CD1c-positive myeloid dendritic cell (primary cell): ENCODE measurements at regions not wholly inside any gene's neighbourhood (a gene's known extent, or its start where the extent isn't known, plus 50 kb on each side); places are given as distances from the start of the nearest gene placed in this dataset.

Experiments used
- DNase-seq: peaks from one replicate; pipeline ENCODE4 v3.0.0-alpha.2; 2016; ENCODE audit errors: extremely low spot score

DNA sequence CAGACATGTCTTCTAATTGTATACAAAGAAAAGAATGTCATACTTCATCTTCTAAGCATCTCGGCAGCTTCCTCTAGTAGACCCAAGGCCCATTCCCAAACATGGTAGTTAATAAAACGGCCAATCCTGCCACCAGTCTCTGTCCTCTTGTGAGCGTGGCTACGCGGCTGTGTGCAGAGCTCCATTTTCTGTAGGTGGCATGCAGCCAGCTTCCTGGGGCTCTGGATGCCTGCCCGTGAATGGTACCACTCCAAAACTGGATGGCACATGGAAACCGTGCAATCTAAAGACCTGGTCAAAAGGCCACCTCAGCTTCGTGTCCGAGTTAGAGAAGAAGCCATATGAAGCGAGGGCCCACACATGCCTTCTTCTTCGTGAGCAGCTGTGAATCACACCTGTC lies 110.7 kb downstream of the SIPA1L2 start:
- no peak for DNase-seq

DNA sequence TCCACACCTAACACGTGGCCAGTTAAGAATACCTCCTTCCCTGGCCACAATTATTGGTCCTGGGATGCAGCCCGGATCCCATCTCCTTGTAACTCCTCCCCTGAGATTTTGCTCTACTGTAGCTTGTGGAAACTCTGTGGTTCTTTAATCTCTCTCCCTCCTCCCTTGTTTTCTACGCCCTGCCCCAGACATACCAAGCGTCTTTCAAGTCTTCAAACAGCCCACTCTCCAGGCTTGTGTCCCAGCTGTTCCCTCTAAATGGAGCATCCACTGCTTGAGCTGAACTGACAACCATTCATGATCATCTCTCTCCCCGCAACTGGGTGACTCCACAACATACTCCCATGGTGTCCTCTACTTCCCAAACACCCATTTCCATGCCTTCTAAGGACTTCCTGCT lies 111.6 kb downstream of the SIPA1L2 start:
- no peak for DNase-seq

DNA sequence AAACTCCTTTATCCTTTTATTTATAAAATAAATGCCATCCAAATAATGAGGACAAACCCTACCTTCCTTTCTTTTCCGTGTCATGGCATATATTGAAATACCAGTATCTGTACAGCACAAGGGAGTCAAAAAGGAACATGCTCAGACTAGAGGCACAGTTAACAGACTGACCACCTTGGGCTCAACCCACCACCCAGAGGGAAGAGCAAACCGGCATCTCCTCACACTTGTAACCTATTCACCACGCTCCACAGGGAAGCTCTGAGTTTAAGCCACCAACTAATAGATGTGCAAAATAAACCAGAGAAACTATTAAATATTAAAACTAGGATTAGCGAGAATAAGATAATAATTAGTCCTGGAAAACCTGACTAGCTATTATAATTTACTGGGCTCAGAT lies 112.7 kb downstream of the SIPA1L2 start:
- DNase-seq, result no peak

DNA sequence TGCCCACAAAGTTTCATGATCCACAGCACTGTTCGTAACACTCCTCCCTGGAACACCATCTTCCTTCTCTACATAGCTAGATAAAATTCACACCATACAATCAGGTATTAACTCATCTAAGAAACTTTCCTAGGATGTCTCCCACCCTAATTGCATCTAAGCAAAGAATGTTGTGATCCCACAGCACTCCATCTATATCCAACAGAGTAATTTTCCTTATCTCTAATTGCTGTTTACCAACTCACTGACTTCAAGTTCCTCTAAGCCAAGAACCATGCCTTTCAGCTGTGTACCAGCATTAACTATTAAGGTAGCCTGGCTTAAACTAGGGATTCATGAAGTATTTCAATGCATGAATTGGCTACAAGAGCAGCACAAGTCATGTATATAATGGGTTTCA lies 114.2 kb downstream of the SIPA1L2 start:
- no peak for DNase-seq

DNA sequence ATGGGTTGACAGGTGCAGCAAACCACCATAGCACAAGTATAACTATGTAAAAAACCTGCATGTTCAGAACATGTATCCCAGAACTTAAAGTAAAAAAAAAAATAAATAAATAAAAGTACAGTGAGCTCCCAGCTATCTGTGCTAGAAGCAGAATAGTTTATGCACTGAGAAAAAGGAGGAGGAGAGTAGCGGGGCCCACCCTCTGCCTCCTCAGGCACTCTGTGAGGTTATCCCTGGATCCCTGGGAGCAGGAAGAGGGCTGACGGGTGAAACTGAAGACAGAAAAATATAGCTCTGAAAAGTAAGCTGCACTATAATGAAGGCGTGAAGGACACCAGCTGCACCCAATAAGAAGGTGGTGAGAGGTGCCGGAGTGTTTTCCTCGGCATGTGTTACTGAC lies 117.2 kb downstream of the SIPA1L2 start:
- DNase-seq, result no peak

DNA sequence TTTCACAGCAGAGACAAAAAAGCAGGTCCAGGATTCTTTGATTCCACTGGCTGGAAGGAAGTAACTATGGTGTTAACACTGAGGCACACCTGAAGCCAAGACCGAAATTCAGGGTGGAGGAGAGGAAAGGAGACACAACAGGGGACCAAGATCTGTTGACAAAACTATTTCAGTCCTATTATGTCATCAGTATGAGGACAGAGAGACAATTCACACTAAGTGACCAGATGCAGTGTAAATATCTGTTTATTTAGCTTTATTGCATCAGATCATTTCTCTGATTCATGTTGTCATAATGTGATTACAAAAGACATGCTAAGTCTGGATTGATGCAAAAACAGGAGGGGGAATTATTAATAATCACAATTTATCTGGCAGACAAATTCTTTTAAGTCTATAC lies 118.8 kb downstream of the SIPA1L2 start:
- DNase-seq, result no peak

DNA sequence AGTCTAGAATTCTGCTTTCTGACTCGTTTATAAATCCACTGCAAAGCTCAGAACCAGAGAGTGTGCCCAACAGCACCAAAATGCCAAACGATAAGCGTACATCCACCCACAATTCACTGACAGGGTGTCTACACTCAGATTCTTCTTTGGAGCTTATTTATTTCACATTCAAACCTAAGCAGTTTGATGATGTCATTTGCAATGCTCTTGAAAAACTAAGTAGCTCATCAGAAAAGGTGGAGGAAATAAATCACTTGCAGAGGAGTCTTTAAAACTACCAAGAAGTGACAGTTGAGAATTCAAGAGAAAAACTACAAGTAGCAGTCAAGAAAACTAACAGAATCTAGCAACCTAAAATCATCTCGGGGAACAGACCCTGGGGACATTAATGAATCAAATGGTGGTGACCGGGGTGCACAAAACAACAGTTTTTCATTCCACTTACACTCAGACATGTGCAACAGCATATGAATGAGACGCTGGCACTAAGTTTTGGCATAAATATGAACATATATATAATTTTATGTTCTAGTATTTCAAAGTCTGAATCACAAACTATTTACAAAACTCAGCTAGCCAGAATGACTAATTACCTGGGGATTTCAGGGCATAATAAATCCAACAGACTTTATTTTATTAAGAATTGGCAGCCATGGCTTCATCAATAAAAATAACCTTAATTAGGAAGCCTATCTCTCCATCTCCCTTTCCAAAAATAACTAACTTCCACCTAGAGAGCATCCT lies 119.4 kb downstream of the SIPA1L2 start:
- DNase-seq, result no peak

DNA sequence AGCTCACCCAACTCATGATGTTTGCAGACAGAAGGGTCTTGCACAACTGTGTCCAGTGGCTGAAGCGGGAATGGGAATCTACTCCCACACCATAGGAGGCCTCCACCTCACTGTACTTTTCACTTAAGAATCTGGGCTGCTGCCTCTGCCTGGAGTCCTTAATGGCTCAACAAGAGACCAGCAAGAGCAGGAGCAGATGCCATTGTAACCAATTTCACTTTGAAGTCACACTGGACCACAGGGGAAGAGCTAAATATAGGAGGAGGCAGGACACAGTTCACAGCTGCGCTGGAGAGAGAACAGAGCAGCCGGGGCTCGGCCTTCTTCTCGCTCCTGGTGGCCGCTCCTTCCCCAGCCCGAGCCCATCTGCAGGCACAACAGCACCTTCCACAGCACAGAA lies 120.4 kb downstream of the SIPA1L2 start:
- DNase-seq, result no peak

DNA sequence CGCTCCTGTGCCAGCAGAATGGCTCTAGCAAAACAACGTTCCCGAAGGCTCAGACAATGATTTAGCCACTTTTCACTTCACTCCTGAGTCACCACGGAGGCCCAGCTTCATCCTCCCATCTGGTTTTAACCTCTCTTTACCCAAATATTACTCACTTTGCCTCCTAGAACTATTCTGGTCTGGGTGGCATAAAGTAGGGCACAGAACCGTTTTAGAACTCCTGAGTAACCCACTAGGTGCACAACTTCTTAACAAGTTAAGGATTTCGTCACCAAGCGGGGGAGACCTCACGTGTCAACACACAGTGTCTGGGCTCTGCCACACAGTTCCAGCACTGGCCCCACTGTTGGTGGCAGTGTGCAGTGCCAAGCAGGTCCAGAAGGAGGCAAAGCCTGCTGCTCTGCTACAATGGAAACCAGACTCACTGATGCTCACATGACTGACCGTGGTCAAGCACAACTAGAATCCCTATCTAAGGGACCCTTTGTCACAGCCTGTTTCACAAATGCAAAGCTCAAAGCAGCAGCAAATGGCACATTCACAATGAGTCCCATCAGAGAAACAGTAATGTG lies 121.7 kb downstream of the SIPA1L2 start:
- DNase-seq, result no peak

DNA sequence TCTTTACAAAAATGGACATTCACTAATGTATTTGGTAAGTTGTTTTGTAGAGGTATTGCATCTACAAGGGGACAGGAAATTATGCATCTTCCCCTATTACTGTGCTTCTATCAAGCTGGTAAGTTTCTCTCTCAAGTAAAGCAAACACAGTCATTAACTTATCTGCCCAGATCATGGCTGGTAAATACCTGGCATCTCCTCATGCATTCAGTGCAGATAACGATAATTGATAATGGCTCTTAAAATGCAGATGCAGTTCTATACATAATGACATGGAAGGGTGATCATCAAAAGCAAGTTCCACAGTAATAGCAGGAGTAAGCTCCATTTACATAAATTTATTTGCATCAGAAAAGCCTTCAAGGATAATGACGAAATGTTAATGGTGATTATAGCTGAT lies 122.4 kb downstream of the SIPA1L2 start:
- DNase-seq, result no peak

DNA sequence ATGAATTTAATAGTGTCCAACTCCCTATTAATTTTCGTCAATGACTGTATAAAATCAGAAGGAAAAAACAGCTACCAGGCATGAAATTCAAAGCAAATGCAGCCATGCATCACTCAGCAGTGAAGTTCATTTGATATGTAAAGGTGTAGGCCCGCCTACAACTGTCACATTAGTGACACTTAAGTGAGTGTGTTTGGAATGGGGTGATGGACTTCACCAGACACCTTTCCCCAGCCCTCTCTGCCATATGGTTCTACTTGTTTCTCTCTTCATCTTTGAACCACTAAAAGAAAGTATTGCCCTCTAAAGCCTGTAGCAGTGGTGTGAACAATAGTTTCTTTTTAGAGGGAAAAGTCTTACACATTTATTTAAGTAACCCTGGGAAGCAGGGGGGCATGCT lies 124.0 kb downstream of the SIPA1L2 start:
- no peak for DNase-seq

DNA sequence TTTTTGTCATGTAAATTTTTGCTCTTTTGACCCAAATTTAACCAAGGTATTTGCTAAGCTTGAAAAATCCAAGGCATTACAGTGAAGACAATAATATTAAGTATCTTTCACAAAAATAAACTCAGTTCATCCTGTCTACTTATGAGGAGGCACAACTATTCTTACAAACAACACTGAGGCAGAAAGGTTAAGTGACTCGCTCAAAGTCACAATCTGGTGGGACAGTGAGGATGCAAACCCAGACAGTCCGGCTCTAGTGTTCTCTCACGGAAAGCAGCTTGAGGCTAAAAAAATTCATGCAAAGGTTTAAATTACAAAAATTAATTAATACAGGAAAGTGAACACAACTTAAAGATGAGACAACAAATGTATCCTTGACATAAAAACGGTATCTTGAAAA lies 125.3 kb downstream of the SIPA1L2 start:
- DNase-seq, result no peak

DNA sequence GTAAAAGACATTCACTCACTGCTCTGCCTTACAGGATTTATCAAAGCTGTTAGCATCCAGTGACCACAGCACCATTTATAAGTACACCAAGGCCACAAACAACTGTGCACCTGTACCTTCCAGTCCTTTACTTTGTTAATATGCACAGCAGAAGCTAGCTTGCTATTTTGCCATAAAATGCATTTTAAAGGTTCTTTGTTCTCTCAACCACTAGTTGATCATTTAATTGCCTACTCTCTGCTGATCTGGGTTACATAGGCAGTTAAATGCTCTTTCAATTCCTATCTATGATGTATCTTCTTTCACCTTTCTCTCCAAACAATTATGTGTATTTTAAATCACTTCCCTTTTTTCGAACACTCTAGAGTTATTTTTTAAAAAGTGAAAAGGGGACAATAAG lies 126.4 kb downstream of the SIPA1L2 start:
- no peak for DNase-seq

DNA sequence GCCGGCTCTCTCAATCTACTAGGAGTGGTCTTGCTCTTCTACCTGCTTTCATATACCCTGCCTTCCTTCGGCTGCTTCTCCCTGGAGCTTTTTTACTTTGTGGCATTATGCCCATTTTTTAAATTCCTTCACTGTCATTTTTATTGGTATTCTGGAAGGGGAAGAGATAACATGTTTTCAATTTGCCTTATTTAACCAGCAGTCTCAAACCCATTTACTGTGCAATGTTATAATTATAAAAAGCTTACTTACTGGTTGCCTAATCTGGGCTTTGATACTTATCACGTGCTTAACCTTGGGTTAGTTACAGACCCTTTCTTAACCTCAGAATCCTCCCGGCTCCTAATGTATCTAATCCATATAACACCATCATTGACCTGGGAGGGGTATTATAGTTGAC lies 128.1 kb downstream of the SIPA1L2 start:
- no peak for DNase-seq

DNA sequence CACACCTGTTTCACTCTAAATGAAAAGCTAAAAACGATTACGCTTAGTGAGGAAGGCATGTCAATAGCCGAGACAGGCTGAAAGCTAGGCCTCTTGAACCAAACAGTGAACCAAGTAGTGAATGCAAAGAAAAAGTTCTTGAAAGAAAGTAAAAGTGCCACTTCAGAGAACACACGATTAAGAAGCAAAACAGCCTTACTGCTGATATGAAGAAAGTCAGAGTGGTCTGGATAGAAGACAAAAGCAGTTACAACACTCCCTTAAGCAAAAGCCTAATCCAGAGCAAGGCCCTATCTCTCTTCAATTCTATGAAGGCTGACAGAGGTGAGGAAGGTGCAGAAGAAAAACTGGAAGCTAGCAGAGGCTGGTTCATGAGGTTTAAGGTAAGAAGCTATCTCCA lies 130.7 kb downstream of the SIPA1L2 start:
- DNase-seq, result no peak

DNA sequence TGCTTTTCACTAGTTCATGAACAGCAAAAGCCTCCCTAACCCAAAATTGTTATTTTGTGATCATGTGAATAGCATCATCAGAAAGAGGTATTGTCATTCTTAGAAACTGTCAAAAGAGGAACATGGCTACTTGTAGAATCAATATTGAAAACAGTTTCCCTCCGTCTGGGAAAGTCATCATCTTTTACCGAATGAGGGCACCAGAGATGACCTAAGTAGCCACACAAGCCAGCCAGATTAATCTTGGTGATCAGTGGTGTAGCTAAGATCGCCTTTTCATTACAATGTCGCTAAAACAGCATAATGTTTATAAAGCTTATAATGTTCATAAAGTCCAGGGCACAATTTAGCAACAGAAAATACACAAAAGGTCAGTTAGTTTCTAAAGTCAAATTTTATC lies 136.1 kb downstream of the SIPA1L2 start:
- DNase-seq, result no peak

DNA sequence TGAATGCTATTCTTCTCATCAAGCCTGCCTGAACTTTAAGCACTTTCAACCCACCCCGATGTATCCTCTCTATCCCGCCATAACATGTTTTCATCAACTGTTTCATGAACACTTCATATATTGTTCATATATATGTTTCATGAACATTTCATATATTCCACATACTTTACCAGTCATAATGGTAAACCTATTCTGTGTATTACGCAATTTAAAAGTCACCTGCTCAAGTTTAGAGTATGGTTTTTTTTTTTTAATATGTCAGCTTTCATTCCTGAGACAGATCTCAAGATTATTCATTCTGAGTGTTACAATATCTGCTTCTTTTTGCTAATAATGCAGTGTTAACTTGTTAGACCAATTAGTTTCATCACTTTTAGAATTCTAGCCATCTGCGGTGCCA lies 140.7 kb downstream of the SIPA1L2 start:
- no peak for DNase-seq

DNA sequence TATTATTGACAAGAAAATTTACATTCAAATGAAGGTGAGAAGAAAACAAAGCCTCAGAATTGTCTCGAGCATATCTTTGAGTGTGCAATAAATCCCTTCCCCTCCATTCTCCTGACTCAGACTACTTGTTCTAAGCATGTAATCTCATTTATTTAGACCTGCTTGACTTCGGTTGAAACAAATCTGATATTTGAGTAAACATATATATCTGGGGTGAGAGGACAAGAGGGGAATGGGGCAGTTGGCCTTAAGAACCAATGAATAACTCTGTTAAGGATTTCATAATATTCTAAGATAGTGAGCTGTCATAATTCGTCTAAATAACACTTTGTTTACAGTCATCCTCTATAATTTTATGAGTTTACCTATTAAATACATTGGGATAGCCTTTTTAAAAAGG lies 142.7 kb downstream of the SIPA1L2 start:
- no peak for DNase-seq

DNA sequence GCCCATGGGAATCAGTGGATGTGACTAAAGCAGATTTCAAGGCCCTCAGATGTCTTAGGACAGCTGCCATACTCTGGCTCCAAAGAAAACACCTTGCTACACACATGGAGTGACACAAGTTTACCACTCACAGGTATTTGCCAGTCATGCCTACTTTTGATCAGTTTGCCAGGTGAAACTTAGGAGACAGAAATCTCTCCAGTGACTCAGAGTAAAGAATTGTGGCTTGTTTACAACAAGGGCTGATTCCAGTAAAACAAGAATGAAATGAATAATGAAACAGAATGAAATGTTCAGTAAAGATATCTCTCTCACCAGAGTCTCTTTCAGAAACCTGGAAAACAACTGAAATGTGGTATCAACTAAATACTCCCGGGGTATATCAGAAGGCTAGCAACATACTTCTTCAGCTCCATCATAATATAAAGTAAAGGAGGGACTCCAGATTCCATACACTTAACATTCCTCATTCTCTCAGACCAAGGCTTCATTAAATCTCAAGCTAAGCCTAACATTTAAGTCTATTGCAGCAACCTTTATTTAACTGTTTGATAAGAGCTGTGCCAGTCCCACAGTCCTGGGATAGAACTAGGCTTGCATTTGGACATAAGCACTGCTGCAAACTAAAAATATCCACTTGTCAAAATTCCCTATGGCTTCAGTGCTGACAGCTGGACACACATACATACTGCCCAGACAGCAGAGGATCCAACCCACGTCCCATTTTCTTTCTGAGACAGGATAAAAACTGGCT lies 143.3 kb downstream of the SIPA1L2 start:
- DNase-seq, result no peak

DNA sequence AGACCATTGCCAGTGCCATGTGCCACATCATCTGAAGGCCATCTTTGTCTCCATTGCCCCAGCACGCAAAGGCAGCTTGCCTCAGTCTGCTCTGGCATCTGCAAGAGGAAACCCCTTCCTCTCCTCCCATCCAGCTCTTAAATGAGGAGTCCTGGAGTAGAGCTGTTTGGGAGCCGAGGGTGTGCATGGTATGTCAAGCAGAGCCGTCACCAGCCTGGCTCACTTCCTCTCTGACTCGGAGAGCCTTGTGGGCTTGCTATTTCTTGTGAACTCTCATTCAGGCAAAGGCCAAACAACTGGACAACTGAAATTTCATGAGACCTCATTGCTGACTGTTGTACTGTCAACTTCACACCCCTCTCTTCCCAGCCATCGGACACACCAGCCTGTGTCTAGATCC lies 143.9 kb downstream of the SIPA1L2 start:
- no peak for DNase-seq

DNA sequence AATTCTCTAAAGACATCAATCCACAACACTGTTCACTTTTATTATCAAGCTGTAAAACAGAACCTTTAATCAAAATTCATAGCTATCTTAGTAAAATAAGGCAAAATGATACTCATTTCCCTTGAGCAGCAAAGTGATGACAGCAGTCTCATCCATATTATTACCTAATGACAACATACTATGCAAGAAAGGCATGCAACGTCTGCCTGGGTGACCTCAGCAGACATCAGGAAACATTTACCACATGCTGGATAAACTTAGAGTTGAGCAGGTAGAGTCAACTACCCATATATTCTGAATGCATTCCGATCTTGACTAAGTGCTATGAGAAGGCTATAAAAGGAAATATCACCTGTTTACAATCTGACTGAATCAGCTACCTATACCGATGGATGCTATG lies 145.1 kb downstream of the SIPA1L2 start:
- no peak for DNase-seq

DNA sequence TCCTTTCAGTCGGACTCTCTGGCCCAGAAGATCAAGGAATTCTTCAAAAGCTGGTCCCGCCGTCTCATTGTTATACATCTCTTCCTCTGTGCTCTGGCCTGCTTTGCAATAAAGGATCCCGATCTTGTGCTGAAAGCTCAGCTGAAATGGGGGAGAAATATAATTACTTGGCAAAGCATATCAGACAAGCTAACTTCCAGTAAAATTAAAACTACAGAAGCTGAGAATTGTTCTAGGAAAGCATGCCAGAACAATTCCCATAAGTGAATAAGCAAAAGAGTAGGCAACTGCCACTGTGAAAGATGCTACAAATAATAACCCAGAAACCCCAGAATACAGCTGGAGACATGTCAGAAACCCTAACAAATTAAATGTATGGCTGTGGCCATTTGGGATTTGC lies 146.1 kb downstream of the SIPA1L2 start:
- no peak for DNase-seq

DNA sequence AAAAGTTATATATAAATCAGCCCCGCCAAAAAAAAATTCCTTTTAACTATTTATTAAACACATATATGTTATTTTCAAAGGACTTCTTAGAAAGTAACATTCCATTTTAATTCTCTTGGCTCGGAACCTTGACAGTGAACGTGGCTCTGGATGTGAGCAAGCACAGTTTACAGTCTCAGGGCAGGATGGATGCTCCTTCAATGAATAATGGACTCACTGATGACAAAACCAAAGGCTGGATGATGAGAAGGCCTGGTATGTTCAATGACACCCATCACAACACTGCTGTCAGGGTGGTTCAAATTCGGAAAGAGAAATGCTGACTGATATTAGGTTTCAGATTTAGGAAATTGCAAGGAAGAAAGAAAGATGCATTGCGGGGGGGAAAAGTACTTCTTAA lies 148.8 kb downstream of the SIPA1L2 start:
- no peak for DNase-seq
